PFSK-1 (cell line): ENCODE measurements at regions not wholly inside any gene's neighbourhood (a gene's known extent, or its start where the extent isn't known, plus 50 kb on each side); places are given as distances from the start of the nearest gene placed in this dataset.

Experiments used
- POLR2AphosphoS5 ChIP-seq: IDR thresholded peaks from 2 replicates; pipeline ENCODE4 v1.6.1; 2012; ENCODE audit warnings: low read depth, mild to moderate bottlenecking, control low read depth, low read length, moderate library complexity
- SIN3A ChIP-seq: IDR thresholded peaks from 2 replicates; pipeline ENCODE4 v1.6.1; 2012; ENCODE audit warnings: mild to moderate bottlenecking, low read length, moderate library complexity, borderline replicate concordance; ENCODE audit not compliant: insufficient read depth
- TF ChIP-seq, protein P1 (sequence below), 2 experiments: IDR thresholded peaks; 2 replicates each; pipeline versions ENCODE4 v1.6.1 to v1.8.0; 2011 to 2012; ENCODE audit warnings: low read depth in 2 of 2, low read length in 2 of 2, control low read depth in 1 of 2, inconsistent platforms in 1 of 2, mild to moderate bottlenecking in 1 of 2, moderate library complexity in 1 of 2; ENCODE audit not compliant: insufficient read depth in 1 of 2

DNA sequence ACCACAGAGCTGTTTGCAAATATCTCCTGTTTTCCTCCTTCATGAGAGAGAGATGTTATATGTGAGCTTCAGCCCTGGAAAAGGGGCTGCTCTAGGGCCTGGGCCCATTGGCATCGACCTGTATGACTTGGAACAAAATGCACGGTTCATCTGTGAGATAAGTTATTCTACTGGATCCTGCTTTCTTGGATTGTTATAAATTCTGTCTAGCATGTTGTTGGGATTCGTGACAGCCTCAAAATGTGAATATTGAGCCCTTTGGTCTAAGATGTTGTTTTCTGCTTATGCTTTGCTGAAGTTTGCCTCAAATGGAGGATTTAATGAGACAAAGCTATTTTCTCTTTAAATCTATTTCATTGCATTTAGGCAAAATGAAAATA lies 372.9 kb downstream of the EN1 start:
- no peak for TF ChIP-seq POLR2AphosphoS5
- TF ChIP-seq SIN3A = no peak
- TF ChIP-seq, protein P1, sequence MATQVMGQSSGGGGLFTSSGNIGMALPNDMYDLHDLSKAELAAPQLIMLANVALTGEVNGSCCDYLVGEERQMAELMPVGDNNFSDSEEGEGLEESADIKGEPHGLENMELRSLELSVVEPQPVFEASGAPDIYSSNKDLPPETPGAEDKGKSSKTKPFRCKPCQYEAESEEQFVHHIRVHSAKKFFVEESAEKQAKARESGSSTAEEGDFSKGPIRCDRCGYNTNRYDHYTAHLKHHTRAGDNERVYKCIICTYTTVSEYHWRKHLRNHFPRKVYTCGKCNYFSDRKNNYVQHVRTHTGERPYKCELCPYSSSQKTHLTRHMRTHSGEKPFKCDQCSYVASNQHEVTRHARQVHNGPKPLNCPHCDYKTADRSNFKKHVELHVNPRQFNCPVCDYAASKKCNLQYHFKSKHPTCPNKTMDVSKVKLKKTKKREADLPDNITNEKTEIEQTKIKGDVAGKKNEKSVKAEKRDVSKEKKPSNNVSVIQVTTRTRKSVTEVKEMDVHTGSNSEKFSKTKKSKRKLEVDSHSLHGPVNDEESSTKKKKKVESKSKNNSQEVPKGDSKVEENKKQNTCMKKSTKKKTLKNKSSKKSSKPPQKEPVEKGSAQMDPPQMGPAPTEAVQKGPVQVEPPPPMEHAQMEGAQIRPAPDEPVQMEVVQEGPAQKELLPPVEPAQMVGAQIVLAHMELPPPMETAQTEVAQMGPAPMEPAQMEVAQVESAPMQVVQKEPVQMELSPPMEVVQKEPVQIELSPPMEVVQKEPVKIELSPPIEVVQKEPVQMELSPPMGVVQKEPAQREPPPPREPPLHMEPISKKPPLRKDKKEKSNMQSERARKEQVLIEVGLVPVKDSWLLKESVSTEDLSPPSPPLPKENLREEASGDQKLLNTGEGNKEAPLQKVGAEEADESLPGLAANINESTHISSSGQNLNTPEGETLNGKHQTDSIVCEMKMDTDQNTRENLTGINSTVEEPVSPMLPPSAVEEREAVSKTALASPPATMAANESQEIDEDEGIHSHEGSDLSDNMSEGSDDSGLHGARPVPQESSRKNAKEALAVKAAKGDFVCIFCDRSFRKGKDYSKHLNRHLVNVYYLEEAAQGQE (IDR thresholded peaks at IDR 0.05; ENCODE audit: insufficient read depth in 1 of 2, low read depth in 2 of 2, low read length in 2 of 2) = no peak
